PC-9 (cell line): ENCODE measurements at regions not wholly inside any gene's neighbourhood (a gene's known extent, or its start where the extent isn't known, plus 50 kb on each side); places are given as distances from the start of the nearest gene placed in this dataset.
"Not testable (repeated sequence)": the region's sequence is repeated elsewhere in the genome, so short reads cannot be mapped to it uniquely, and the experiment has no call there.

Experiments
- BruUV-seq: library from RNA; stranded (reverse); fragments of 400-500 nt; replicated peaks from 2 replicates; lab custom pipeline; 2021; lab: Mats Ljungman, UMichigan
- CTCF ChIA-PET: fragments of 300-600 bp; sonication (Branson Sonifier 250); formaldehyde crosslinking; loops from one replicate; lab custom pipeline; 2022; ENCODE audit warnings: antibody characterized with exemption; lab: Charles Lee
- POLR2A ChIA-PET: fragments of 300-600 bp; sonication (Branson Sonifier 250); formaldehyde crosslinking; loops from one replicate; lab custom pipeline; 2022; ENCODE audit warnings: antibody characterized with exemption; ENCODE audit not compliant: unreplicated experiment; lab: Charles Lee
- DNase-seq, 2 experiments: peaks; one replicate each; pipeline versions ENCODE4 v3.0.0 to v3.0.0-alpha.2; 2015 to 2022; ENCODE audit warnings: mixed read lengths in 1 of 2
- H2AFZ ChIP-seq: fragments of 200-600 bp; sonication (generic); 2 replicates; pipeline ENCODE4 v1.8.1; 2017; ENCODE audit warnings: antibody characterized with exemption
- H3F3A ChIP-seq: fragments of 200-600 bp; sonication (generic); 2 replicates; pipeline ENCODE4 v1.8.1; 2017; ENCODE audit warnings: antibody characterized with exemption, mild to moderate bottlenecking, low read depth; ENCODE audit not compliant: insufficient read depth
- H3K27ac ChIP-seq: fragments of 200-600 bp; sonication (generic); 2 replicates; pipeline ENCODE4 v1.6.1; 2016; ENCODE audit warnings: mixed run types
- H3K27me3 ChIP-seq: fragments of 200-600 bp; sonication (generic); 2 replicates; pipeline ENCODE4 v1.6.1; 2016; ENCODE audit warnings: low read depth, mixed run types; ENCODE audit not compliant: insufficient read depth
- H3K36me3 ChIP-seq: fragments of 200-600 bp; sonication (generic); 2 replicates; pipeline ENCODE4 v1.6.1; 2016; ENCODE audit warnings: low read depth, mixed run types
- H3K4me1 ChIP-seq: fragments of 200-600 bp; sonication (generic); replicated peaks from 2 replicates; pipeline ENCODE4 v1.6.1; 2016; ENCODE audit warnings: mixed run types; ENCODE audit not compliant: insufficient read depth
- H3K4me2 ChIP-seq: fragments of 200-600 bp; sonication (generic); 2 replicates; pipeline ENCODE4 v1.6.1; 2017; ENCODE audit warnings: mixed run types
- H3K4me3 ChIP-seq: fragments of 200-600 bp; sonication (generic); 2 replicates; pipeline ENCODE4 v1.6.1; 2016; ENCODE audit warnings: mixed run types
- H3K79me2 ChIP-seq: fragments of 200-600 bp; sonication (generic); 2 replicates; pipeline ENCODE4 v1.6.1; 2017; ENCODE audit warnings: low read depth, mixed run types
- H3K9me2 ChIP-seq: fragments of 200-600 bp; sonication (generic); 2 replicates; pipeline ENCODE4 v1.8.1; 2017; ENCODE audit warnings: mild to moderate bottlenecking; ENCODE audit not compliant: insufficient read depth
- H3K9me3 ChIP-seq: fragments of 200-600 bp; sonication (generic); 2 replicates; pipeline ENCODE4 v1.8.1; 2016; ENCODE audit warnings: low read depth; ENCODE audit not compliant: insufficient read depth
- H4K20me1 ChIP-seq: fragments of 200-600 bp; sonication (generic); 2 replicates; pipeline ENCODE4 v1.8.1; 2017; ENCODE audit not compliant: insufficient read depth
- EZH2 ChIP-seq: fragments of 200-600 bp; sonication (generic); IDR thresholded peaks from 2 replicates; pipeline ENCODE4 v1.8.0; 2017; ENCODE audit warnings: antibody characterized with exemption, low read depth
- intact Hi-C: fragments of 100-400 bp; cut with micrococcal nuclease; formaldehyde crosslinking; loops from one replicate; pipeline ENCODE4 v1.10.0; 2022; ENCODE audit not compliant: unreplicated experiment
- TF ChIP-seq, protein P1 (sequence below): fragments of 200-600 bp; sonication (generic); conservative IDR thresholded peaks from 2 replicates; pipeline ENCODE4 v1.6.1; 2017; ENCODE audit warnings: mixed run types, antibody characterized with exemption, mild to moderate bottlenecking, moderate library complexity

GRCh38 chr6:98056955-98057354 is 773.9 kb upstream of the MMS22L start:
- Histone ChIP-seq H3K4me3 (no peak overlapping the region), H3K36me3 (no peaks in the 10 kb centered on the region), H3K79me2 (no peaks in the 10 kb centered on the region), H3K27me3 (no peaks in the 10 kb centered on the region), H3K9me2 (no peaks in the 10 kb centered on the region), H4K20me1 (no peaks in the 10 kb centered on the region), H3K9me3 (no peaks in the 10 kb centered on the region), H2AFZ (no peak overlapping the region), H3K4me2 (no peak overlapping the region), H3K4me1 (no peaks in the 10 kb centered on the region), H3K27ac (no peak overlapping the region), H3F3A (no peaks in the 10 kb centered on the region)
- DNase-seq: no peak
- ChIA-PET CTCF (no interaction called here), POLR2A (no interaction called here)
- no peak for TF ChIP-seq EZH2
- TF ChIP-seq, protein P1, sequence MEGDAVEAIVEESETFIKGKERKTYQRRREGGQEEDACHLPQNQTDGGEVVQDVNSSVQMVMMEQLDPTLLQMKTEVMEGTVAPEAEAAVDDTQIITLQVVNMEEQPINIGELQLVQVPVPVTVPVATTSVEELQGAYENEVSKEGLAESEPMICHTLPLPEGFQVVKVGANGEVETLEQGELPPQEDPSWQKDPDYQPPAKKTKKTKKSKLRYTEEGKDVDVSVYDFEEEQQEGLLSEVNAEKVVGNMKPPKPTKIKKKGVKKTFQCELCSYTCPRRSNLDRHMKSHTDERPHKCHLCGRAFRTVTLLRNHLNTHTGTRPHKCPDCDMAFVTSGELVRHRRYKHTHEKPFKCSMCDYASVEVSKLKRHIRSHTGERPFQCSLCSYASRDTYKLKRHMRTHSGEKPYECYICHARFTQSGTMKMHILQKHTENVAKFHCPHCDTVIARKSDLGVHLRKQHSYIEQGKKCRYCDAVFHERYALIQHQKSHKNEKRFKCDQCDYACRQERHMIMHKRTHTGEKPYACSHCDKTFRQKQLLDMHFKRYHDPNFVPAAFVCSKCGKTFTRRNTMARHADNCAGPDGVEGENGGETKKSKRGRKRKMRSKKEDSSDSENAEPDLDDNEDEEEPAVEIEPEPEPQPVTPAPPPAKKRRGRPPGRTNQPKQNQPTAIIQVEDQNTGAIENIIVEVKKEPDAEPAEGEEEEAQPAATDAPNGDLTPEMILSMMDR: no peak
- intact Hi-C loops: loop anchor here (10.0 kb wide), 1 partner anchor 1068 kb away; no protein-coding TSS in a partner anchor
- no TSS peak for BruUV-seq

DNA sequence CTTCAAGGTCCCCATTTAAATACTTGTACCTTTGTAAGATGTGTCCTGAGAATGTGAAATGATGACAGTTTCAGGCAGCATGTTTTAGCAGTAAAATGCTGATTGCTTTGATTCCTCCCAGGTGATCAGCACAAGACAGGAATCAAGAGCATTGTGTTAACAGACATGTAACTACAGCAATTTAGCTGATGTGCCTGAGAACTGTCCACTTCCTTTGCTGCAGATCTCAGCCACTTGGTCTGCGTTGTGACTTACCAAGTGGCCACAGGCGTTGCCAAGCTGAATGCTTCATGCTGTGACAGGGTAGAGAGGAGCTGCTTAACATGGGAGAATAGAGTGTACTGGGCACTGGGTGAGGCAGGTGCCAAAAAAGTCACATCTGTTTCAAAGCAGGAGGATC is 767.0 kb upstream of the POU3F2 start:
- no peak overlapping the region for H3K4me3 ChIP-seq
- H3K36me3 ChIP-seq: no peaks in the 10 kb centered on the region
- CTCF ChIA-PET: no interaction called here
- intact Hi-C loops: no loop called here
- no peak overlapping the region for H3K4me2 ChIP-seq
- POLR2A ChIA-PET: no interaction called here
- DNase-seq: no peak
- H2AFZ ChIP-seq: no peak overlapping the region
- no TSS peak for BruUV-seq
- no peaks in the 10 kb centered on the region for H3F3A ChIP-seq
- no peaks in the 10 kb centered on the region for H3K27me3 ChIP-seq
- TF ChIP-seq EZH2: no peak
- TF ChIP-seq, protein P1: no peak
- H3K79me2 ChIP-seq: no peaks in the 10 kb centered on the region
- no peak overlapping the region for H3K27ac ChIP-seq
- peaks cover 5% of the 10 kb centered on the region; the same call in 1 of the 2 replicates for H3K9me2 ChIP-seq
- H4K20me1 ChIP-seq: no peaks in the 10 kb centered on the region
- no peaks in the 10 kb centered on the region for H3K4me1 ChIP-seq
- H3K9me3 ChIP-seq: no peaks in the 10 kb centered on the region

GRCh38 chr6:98088537-98088936 is 745.8 kb upstream of the POU3F2 start:
- DNase-seq, H3K79me2 ChIP-seq, H4K20me1 ChIP-seq, CTCF ChIA-PET, H3K9me3 ChIP-seq, H3K36me3 ChIP-seq, H3K9me2 ChIP-seq, H3K4me2 ChIP-seq, BruUV-seq, H3F3A ChIP-seq, H3K4me1 ChIP-seq, POLR2A ChIA-PET, intact Hi-C loops, H2AFZ ChIP-seq, H3K4me3 ChIP-seq, H3K27me3 ChIP-seq, H3K27ac ChIP-seq: not testable (repeated sequence)

DNA sequence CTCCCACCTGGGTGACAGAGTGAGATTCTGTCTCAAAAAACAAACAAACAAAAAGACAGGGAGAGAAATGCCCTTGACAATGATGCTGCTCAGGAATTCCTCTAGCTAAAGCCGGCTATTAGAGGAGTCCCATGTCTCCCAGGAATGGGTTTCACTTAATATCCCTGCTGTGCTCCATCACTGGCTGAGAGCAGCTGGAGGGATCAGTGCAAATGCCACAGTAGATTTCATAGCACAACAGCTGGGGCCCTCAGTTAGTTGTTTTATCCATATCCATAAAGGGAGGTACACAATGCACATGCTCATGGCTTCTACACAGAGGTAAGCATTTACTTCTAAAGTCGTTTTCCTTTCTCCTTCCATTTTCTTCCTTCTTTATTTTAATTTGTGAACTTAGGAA is 742.0 kb upstream of the POU3F2 start:
- ChIA-PET CTCF (no interaction called here), POLR2A (no interaction called here)
- no TSS peak for BruUV-seq
- Histone ChIP-seq H3K4me1 (no peaks in the 10 kb centered on the region), H3K4me3 (no peak overlapping the region), H3K9me3 (no peaks in the 10 kb centered on the region), H4K20me1 (no peaks in the 10 kb centered on the region), H3K36me3 (no peaks in the 10 kb centered on the region), H3K79me2 (no peaks in the 10 kb centered on the region), H3F3A (no peaks in the 10 kb centered on the region), H2AFZ (no peak overlapping the region), H3K27ac (no peak overlapping the region), H3K4me2 (no peak overlapping the region), H3K27me3 (no peaks in the 10 kb centered on the region), H3K9me2 (0 out of 2 replicates have a peak, but pooled peaks cover 5% of the 10 kb centered on the region)
- TF ChIP-seq EZH2: no peak
- TF ChIP-seq, protein P1: no peak
- intact Hi-C loops: no loop called here
- DNase-seq: no peak
